HG03045 (cell line): ENCODE measurements at regions not wholly inside any gene's neighbourhood (a gene's known extent, or its start where the extent isn't known, plus 50 kb on each side); places are given as distances from the start of the nearest gene placed in this dataset.
"Not testable (repeated sequence)": the region's sequence is repeated elsewhere in the genome, so short reads cannot be mapped to it uniquely, and the experiment has no call there.

Experiments used
- ATAC-seq: cut with Tn5 transposase; IDR thresholded peaks from one replicate; pipeline ENCODE4 v1.9.1; 2021; ENCODE audit warnings: mild to moderate bottlenecking, moderate library complexity; ENCODE audit not compliant: unreplicated experiment

DNA sequence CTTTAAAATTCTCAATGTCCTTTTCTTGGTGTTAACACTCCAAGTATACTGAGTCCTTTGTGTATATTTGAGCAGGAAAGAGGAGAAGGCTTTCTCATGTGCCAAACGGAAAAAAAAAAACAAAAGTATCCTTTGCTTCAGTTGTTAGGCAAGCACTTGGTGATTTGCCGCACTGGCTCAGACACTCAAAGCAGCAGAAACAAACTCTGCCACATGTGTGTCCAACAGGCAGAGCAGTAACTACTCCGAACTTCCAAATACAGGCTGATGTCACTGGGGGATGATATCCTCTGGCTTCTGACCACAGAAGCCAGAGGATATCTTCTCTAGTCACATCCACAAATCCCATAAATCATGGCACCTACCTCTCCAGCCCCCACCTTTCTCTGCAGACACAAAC lies 108.0 kb upstream of the SALL3 start:
- no peak for ATAC-seq

DNA sequence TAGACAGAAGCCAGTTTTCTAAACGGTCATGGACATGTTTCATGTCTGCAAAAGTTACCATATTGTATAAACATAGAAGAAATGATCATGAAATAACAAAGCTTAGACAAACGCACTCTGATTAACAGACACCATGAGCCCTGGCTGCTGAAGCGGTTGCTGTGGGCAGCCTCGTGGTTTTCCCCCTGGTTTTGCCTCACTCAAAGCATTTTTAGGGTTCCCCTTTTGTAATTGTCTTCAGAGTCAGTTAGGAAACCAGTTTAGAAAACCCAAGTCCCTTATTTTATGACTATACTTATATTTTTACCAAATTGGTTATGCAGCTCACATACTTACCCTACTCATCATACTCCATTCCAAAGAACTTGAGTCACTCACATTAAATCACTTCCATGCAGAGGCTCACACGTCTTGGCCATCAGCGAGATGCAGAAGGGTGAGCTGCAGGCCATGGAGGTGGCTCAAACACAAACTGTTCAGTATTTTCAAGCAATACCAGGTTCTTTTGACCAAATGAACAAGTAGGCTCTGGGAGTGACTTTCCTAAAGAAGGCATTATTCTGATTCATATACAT lies 105.6 kb upstream of the SALL3 start:
- ATAC-seq: no peak

DNA sequence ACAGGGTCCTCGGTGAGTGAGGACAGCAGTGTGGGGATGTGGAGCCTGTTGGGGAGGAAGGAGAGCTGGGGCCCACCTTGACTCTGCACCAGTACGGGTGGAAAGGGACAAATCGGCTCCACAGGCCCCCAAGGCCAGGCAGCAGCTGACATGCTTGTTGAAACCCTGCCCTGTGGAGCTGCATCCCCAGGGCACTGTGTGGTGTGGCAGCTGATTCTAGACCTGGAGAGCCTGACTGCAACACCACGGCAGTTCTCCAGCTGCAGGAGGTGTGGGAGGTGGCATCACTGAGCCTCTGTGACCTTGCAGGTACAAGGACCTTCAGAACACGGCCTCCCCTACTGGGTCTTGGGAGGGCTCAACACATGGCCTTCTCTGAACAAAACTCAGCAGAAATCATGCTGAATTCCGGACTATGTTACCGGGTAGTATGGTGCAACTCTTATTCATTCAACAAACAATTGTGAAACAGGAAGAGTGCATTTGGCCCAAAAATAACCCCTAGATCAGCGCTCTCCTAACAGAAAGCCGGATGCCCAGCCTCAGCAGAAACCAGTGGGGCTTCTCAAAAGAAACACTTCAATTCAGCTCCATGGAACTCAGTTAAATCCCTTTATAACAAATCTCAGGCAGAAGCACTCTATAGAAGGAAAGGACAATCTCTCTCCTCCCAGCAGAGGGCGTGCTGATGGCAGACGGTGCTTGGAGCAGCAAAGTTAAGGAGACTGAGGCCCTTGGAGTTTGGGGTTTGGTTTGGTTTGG lies 104.4 kb upstream of the SALL3 start:
- no peak for ATAC-seq

DNA sequence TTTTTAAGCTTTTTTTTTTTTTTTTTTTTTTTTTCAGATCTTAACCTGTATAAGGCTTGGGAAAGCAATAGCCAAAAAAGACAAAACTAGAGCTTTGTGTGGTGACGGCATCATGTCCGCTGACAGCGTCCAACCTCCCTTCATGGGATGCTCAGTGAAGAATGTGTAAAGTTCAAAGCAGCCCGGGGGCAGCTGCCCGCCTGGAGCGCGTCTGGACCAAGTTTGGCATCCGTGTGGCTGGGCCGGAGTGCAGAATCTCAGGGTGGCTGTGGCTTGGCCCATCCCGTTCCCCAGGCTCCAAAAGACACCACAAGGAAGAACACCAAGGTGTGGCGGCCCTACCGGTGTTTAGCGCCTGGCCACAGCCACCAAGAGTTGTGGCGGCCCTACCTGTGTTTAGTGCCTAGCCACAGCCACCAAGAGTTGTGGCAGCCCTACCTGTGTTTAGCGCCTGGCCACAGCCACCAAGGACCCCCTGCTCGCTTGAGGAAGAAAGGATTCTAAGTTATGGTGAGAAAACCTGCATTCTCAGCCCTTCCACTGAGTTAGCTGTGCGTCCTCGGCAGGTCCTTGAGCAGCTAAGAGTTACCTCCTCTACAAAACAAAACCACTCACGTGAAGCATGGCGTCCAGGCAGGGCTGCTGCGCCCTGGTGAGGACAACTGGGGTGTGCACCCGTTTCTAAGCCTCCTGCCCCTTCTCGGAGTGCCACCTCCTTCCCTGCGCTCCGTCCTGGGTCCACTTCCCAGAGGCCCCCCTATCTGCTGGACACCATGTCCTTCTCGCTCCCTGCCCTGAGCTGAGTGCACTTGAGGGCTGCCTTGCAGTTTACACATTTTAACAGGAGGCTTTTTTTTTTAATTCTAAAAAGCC lies 103.6 kb upstream of the SALL3 start:
- no peak for ATAC-seq

DNA sequence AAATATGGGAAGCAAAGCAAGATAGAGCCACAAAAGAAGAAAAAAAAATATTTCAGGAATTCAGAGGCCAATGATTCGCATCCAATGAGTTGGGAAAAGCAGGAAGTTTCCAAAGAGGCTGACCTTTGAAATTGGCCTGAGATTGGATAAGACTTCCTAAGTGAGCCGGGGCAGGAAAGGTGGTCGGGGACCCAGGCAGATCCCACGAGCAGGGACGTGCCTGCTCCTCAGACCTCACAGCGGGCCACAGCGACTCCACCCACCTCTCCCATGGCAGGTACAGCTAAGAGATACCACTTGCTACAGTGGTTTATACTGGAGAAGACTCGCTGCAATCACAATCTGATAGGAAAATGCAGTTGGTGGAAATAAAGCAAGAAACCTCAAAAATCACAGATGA lies 102.8 kb upstream of the SALL3 start:
- no peak for ATAC-seq

DNA sequence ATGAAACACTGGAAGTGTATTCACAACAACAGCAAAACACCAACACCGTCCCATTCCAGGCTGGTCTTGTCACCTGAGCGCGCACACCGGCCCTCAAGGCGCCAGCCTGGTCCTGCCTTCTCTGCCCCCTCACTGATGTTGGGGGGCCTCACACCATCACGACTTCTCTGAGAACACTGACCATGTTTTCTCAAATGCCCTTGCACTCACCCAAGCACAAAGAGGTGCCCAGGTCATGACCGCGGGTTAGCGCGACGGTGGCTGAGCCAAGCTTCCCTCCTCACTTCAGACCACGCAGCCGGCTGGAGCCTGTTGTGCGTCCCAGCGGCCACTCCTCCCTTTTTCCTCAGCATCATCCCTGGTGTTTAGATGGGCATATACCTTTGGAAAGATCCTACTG lies 101.3 kb upstream of the SALL3 start:
- no peak for ATAC-seq

DNA sequence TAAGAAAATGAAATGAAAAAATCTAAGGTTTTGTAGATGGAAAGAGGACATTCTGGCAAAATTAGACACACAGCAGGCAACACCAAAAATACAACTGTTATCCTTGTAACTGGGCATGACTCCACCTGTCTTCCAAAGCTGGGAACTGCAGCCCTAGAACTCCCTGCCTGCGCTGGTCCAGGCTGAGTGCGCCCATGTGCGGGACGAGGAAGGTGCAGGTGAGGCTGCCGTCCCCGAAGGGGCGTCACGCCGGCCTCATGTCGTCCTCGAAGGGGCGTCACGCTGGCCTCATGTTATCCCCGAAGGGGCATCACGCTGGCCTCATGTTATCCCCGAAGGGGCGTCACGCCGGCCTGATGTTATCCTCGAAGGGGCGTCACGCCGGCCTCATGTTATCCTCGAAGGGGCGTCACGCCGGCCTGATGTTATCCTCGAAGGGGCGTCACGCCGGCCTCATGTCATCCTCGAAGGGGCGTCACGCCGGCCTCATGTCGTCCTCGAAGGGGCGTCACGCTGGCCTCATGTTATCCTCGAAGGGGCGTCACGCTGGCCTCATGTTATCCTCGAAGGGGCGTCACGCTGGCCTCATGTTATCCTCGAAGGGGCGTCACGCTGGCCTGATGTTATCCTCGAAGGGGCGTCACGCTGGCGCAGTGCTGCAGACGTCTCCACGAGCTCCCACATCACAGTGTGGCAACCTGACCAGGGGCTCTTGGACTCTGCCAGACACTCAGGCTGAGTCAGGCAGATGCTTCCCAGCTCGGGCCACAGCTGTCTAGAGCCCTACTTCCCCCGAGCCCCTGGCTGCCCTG lies 100.3 kb upstream of the SALL3 start:
- ATAC-seq: not testable (repeated sequence)

DNA sequence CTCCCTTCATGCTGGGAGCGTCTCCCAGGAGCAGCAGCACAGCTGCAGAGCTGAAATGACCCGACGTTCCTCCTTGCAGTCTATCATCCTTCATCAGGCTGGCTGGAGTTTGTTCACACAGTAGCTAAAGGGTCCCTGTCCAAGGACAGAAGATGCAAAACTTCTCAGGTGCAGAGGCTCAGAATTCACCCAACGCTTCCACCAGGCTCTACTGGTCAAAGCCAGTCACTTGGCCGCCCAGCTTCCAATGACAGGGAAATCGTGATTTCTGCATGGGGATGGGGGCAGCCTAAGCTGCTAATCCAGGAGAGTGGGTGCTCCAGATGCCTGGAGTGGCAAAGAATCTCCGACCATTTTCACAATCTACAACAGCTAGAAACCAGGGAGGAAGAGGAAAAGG lies 97.0 kb upstream of the SALL3 start:
- ATAC-seq: no peak

DNA sequence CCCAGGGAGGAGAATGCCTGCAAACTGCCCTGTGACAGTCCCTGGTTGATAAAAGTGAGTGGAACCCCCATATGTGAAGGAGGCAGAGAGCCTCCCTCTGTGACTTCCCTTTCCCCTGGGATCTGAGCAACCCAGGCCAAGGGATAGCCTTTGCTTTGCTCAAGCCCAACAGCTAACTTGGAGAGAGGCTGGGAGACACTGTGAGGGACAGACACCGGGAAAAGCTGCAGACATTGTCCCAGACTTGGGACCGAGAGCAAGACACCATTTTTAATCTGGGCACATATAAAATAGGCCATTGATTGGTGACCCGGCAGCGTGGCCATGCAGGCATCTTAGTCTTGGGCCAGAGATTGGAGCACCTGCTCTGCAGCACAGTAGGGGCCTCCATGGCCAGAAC lies 96.1 kb upstream of the SALL3 start:
- ATAC-seq: no peak

DNA sequence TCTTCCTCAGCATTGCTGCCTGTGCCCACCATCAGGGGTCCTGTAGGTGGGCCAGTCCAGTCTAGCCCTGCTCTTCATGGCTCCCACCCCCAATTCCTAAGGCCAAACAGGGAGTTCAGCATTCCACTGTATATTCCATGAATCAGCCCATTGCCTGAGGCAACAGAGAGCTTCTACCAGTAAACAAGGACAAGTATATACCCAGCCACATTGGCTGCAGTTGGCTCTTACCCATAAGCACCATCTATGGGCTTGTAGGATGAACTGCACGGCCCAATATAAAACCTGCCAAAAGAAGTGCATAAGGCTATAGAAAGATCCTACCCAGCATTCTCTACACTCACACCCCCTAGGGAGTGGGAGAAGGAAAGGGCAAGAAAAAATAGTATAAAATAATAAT lies 95.1 kb upstream of the SALL3 start:
- no peak for ATAC-seq

DNA sequence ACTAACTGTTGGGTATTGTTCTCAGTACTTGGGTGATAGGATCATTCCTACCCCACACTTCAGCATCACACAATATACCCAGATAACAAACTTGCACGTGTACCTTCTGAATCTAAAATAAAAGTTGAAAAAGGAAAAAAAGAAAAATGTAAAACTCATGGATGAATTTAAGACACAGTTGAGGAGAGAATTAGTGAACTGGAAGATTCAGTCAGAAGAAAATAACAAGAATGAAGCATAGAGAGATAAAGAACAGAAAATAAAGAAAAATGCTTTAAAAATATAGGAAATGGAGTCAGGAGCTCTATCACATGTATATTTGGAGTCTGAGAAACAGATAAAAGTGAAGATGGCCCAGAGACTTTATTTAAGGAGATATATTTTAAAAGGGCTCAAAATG lies 90.4 kb upstream of the SALL3 start:
- no peak for ATAC-seq

DNA sequence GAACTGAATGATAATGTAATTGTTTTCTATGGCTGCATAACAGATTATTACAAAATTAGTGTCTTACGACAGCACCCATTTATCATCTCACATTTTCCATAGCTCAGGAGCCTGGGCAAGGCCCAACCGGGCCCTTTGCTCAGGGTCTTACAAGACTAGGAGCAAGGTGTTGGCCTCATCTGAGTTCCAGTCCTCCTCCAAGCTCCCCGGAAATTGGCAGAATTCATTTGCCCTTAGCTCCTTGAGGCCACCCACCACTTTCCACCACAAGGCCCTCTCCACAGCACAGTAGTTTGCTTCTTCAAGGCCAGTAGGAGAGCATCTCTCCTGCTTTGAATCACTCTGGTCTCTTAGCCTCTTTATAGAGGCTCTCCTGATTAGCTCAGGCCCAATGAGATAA lies 89.2 kb upstream of the SALL3 start:
- ATAC-seq: no peak

DNA sequence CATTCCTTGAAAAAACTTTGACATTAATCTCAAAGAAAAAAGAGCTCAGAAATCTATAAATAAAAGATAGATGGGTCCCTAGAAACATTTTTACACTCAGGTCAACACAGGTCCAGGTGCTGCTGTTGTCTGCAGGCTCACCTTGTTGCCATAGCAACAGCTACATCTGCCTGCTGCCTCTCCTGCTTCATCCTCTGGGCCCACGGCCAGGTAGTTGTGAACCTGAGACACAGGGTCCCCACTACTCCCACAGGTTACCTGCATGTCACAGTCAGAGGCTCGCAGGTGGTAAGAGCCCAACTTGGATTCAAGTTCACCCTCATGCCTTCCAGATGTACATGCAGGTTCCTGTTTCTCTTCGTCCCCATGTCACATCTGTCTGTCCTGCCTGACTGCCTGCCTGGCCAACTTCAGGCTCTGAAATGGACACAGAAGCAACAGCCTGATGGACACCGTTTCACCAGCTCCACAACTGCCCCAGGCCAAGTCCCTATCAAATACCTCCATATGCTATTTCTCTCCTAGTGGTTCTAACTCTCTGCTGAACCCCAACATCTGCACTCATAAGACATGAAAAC lies 88.3 kb upstream of the SALL3 start:
- no peak for ATAC-seq

DNA sequence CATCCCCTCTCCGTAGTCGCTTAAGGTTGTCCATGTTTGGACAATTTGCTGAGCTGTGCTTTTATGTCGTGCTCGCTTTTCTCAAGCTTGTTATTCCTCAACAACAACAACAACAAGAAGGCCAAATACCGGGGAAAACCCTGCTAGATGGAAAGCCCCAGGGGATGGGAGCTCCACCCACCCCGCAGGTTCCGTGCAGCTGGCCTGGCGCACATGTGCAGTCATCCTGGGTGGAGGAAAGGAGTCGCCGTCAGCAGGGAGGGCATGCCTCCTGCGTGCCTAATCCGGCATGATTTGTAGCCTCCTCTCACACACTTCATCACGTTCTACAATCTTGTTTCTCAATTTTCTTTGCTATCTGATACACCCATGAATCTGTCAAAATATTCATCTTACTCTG lies 87.4 kb upstream of the SALL3 start:
- ATAC-seq: no peak

DNA sequence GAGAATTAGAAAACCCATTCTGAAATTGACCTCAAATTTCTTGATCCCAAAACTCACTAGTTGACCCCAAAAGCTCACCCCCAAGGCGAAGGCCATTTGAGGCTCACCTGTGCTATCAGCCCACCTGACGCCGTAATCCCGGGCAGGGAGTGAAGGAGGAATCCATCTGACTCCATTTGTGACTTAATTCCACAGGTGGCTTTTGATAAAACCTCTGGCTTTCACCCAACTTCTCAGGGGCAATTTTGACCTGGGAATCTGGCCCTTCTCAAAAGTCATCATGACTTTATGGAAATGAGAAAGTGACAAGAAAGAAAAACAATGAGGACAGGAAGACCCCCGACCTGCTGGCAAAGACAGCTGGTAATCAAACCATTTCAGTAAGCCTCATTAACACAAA lies 86.9 kb upstream of the SALL3 start:
- ATAC-seq: no peak

DNA sequence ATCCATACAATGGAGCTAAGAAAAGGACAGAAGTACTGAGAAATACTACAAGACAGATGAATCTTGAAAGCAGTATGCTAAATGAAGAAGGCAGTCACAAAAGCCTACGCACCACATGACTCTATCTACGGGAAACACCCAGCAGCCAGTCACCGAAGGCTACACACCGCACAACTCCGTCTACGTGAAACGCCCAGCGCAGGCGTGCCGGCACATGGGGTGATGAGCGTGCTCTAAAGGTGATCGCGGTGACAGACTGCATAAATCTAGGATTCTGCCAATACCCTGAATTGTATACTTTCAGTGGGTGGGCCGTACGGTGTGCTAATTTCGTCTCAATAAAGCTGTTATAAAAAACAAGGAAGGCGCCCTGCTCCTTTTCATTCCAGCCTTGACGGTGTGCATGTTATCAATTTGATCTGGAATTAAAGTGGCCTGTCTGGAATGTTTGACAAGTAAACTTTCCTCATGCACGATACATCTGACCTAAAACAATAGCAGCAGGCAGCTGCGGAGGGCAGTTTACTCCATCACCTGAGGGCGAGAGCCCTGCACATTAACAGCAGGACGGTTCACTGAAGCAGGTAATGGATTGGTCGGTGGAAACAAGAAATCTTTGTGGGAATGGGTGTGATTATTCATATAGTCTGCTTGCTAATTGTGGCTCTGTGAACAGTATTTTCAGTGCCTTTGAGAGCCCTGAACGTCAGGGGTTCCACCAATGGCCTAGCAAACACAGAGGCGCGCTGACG lies 86.2 kb upstream of the SALL3 start:
- no peak for ATAC-seq

DNA sequence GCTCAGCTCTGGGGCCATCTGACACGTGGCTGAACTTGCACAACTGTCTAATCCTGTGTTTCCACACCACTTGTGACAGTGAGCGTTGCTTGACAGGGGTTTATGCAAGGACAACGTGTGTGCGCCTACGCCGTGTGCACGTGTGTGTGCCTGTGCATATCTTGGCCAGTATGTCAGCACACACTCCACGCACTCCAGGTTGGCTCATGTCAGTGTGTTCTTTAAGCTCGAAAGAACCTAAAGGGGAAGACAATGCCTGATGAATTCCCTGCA lies 85.6 kb upstream of the SALL3 start:
- ATAC-seq: no peak

DNA sequence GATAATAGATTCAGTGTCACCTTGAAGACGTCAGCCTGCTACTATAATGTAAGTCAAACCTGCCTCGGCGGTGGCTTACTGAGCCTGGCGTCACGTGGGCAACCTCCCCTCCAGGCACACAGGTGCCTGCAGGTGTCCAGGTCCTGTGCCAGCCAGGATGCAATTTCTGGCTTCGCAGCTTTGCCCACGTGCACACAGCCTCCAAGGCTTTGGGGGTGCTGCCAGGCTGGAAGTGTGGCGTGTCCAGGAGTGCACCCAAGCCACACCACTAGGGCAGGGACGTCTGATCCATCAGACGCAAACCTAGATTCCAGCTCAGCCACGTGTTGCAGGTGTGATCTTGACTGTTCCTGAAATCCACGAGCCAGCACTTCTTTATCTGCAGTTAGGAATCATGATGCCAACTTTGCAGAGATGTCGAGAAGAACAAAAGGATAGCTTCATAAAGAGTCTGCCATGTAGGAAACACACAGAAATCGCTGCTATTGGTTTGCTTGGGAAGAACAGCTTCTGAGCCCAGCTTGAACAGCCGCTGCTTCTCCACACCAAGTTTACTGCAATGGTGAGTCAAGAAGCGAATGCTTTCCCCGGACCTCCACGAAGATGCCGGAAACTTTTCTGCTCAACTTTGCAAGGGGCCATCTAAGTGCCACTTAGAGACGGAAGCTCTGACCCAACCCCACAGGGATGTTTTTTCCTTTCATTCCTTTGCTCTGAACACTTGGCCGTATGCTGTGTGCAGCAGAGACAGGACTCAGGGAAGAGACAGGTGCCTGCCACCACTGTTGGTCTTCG lies 84.2 kb upstream of the SALL3 start:
- no peak for ATAC-seq

DNA sequence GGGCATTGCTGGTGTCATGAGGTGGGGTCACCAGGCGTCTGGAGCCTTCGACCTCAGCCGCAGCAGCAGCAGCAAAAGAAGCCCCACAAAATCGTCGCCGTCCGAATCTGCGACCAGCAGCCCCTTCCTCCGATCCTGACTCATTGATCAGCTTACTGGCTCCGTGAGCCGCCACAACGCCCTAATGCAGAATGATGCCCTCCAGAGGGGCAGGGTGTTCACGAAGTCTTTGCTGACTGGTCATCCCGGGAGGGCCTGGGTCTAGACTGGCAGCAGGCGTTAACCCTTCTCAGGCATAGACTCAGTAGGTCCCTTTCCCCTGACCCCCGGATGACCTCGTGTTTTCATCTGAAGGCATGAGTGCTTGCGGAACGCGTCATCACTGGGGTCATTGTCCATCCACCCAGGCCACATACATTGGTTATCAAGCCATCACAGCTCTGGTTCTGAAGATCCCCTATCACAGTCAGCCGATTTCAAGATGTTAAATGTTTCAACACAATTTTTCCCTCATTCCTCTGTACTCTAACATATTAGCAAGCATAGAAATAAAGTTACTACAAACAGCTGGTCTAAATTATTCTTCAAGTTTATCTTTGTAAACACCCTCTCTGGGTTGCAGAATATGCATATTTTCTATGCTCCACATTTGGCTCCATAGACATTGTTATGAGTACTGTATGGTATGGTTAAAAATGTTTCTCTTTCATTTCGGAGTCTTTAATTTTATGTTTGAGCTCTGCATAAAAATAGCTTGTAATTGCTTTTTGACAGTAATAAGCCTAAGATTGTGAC lies 83.3 kb upstream of the SALL3 start:
- ATAC-seq: no peak
